ENCODE measurements at regions not wholly inside any gene's neighbourhood (a gene's known extent, or its start where the extent isn't known, plus 50 kb on each side); places are given as distances from the start of the nearest gene placed in this dataset.

GRCh38 chr18:30057398-30057797 is 985.1 kb downstream of the DSC3 start:
- no peak for DNase-seq (ENCODE audit: low read depth)

GRCh38 chr18:30056528-30056927 is 986.0 kb downstream of the DSC3 start:
- DNase-seq (ENCODE audit: low read depth), result no peak

GRCh38 chr18:30044496-30044895 is 998.0 kb downstream of the DSC3 start:
- no peak for DNase-seq (ENCODE audit: low read depth)

- no peak for DNase-seq (ENCODE audit: low read depth)
These were observed 1003.3 kb downstream of the DSC3 start for GRCh38 chr18:30039201-30039600.

- DNase-seq (ENCODE audit: low read depth), result no peak
These were observed 1007.7 kb downstream of the DSC3 start for GRCh38 chr18:30034818-30035217.

GRCh38 chr18:30016179-30016578 is 1026.4 kb downstream of the DSC3 start:
- DNase-seq (ENCODE audit: low read depth), result no peak

- DNase-seq (ENCODE audit: low read depth), result no peak
These were observed 1037.6 kb downstream of the DSC3 start for GRCh38 chr18:30004965-30005364.

- DNase-seq (ENCODE audit: low read depth), result no peak
These were observed 1060.3 kb downstream of the DSC3 start for GRCh38 chr18:29982218-29982617.

- no peak for DNase-seq (ENCODE audit: low read depth)
These were observed 1062.7 kb downstream of the DSC3 start for GRCh38 chr18:29979881-29980280.

GRCh38 chr18:29969876-29970275 is 1072.7 kb downstream of the DSC3 start:
- no peak for DNase-seq (ENCODE audit: low read depth)

GRCh38 chr18:29962579-29962978 is 1080.0 kb downstream of the DSC3 start:
- DNase-seq (ENCODE audit: low read depth), result no peak

- DNase-seq (ENCODE audit: low read depth), result no peak
These were observed 1082.0 kb downstream of the DSC3 start for GRCh38 chr18:29960539-29960938.

- no peak for DNase-seq (ENCODE audit: low read depth)
These were observed 1112.3 kb downstream of the DSC3 start for GRCh38 chr18:29930231-29930630.

GRCh38 chr18:29928081-29928480 is 1114.5 kb downstream of the DSC3 start:
- no peak for DNase-seq (ENCODE audit: low read depth)

- no peak for DNase-seq (ENCODE audit: low read depth)
These were observed 1117.0 kb downstream of the DSC3 start for GRCh38 chr18:29925566-29925965.

- DNase-seq (ENCODE audit: low read depth), result no peak
These were observed 1130.2 kb downstream of the DSC3 start for GRCh38 chr18:29912351-29912750.

GRCh38 chr18:29892960-29893558 is 1149.5 kb downstream of the DSC3 start:
- no peak for DNase-seq (ENCODE audit: low read depth)

GRCh38 chr18:29883114-29883513 is 1159.4 kb downstream of the DSC3 start:
- no peak for DNase-seq (ENCODE audit: low read depth)

GRCh38 chr18:29882620-29883019 is 1159.9 kb downstream of the DSC3 start:
- no peak for DNase-seq (ENCODE audit: low read depth)

- no peak for DNase-seq (ENCODE audit: low read depth)
These were observed 1162.8 kb downstream of the DSC3 start for GRCh38 chr18:29879763-29880162.

- no peak for DNase-seq (ENCODE audit: low read depth)
These were observed 1167.9 kb downstream of the DSC3 start for GRCh38 chr18:29874519-29875098.

- DNase-seq (ENCODE audit: low read depth), result no peak
These were observed 1169.3 kb downstream of the DSC3 start for GRCh38 chr18:29873211-29873610.

GRCh38 chr18:29871246-29871645 is 1171.3 kb downstream of the DSC3 start:
- no peak for DNase-seq (ENCODE audit: low read depth)

GRCh38 chr18:29862824-29863223 is 1179.7 kb downstream of the DSC3 start:
- DNase-seq (ENCODE audit: low read depth), result no peak

All from GM04503 (cell line).